ENCODE measurements at regions not wholly inside any gene's neighbourhood (a gene's known extent, or its start where the extent isn't known, plus 50 kb on each side); places are given as distances from the start of the nearest gene placed in this dataset.
A peak's percentile ranks its signal among the peaks of the same experiment; 100 is the strongest.

DNA sequence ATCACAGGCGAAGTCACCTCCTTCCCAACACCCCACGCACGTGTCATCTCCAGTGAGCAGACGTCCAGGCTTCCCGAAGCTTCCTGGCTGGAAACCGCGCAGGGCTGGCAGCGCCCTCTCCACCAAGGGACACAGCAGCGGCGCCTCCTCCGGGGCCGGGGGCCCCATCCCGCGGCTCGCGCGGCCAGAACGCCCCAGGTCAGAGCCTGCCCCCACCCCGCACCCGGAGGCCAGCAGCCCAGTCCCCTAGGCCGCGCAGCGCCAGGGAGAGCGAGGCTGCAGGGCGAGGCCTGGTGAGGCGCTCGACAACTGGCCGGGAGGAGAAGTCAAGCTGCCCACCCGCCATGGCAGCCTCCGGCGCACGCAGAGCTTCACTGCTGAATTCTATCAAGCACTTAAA is 247.0 kb downstream of the SEMA3D start:
- Histone ChIP-seq H3K36me3 (ENCODE audit: insufficient read depth, low read length) (no peaks in the 10 kb centered on the region), H4K20me1 (ENCODE audit: insufficient read depth, low read length) (no peaks in the 10 kb centered on the region), H3K9me2 (ENCODE audit: insufficient read depth, low read length) (no peaks in the 10 kb centered on the region), H3K27ac (ENCODE audit: low read depth, low read length, poor library complexity, severe bottlenecking) (no peak overlapping the region), H3K4me2 (ENCODE audit: low read length) (no peak overlapping the region), H3K4me3 (ENCODE audit: low read depth, low read length, poor library complexity, severe bottlenecking) (peak overlapping the region; percentile 41), H3K79me2 (ENCODE audit: insufficient read depth, low read depth, low read length) (no peaks in the 10 kb centered on the region), H3K9me3 (ENCODE audit: low read length) (no peaks in the 10 kb centered on the region), H2AFZ (ENCODE audit: low read length) (no peak overlapping the region), H3K4me1 (ENCODE audit: insufficient read depth, low read length, poor library complexity, severe bottlenecking) (no peaks in the 10 kb centered on the region)
- intact Hi-C loops (cut with micrococcal nuclease; ENCODE audit: unreplicated experiment) = no loop called here
- DNase-seq (ENCODE audit: low spot score) = no peak
- CTCF ChIA-PET (ENCODE audit: unreplicated experiment) = no interaction called here
- TF ChIP-seq EZH2phosphoT487 (IDR thresholded peaks at IDR 0.05; ENCODE audit: borderline replicate concordance, low read depth, low read length) = no peak
- TF ChIP-seq, protein P1, sequence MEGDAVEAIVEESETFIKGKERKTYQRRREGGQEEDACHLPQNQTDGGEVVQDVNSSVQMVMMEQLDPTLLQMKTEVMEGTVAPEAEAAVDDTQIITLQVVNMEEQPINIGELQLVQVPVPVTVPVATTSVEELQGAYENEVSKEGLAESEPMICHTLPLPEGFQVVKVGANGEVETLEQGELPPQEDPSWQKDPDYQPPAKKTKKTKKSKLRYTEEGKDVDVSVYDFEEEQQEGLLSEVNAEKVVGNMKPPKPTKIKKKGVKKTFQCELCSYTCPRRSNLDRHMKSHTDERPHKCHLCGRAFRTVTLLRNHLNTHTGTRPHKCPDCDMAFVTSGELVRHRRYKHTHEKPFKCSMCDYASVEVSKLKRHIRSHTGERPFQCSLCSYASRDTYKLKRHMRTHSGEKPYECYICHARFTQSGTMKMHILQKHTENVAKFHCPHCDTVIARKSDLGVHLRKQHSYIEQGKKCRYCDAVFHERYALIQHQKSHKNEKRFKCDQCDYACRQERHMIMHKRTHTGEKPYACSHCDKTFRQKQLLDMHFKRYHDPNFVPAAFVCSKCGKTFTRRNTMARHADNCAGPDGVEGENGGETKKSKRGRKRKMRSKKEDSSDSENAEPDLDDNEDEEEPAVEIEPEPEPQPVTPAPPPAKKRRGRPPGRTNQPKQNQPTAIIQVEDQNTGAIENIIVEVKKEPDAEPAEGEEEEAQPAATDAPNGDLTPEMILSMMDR (conservative IDR thresholded peaks at IDR 0.05; ENCODE audit: low read length) = no peak
- BruUV-seq (replicated peaks) = no TSS peak
- POLR2A ChIA-PET = interaction anchor here (0.5 kb wide), 1 partner anchor 237 kb away, joined by 3 read pairs; no protein-coding TSS in a partner anchor

DNA sequence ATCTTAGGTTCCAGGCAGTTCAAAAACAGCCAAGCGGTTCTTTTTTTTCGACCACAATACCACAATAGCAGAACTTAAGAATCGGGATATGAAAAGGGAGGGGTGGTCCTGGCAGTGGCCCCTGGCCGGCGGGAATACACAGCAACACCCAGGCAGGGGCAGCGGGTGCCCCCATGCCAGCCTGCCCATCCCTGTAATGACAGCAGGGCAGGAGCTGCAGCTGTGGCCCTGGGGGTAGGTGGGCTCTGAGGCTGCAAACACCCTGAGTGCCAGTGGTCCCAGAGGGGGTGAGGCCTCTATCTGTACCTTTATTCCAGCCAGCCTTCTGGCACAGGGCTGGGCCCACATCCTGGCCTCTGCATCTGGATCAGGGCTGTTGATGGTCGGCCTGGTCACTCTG is 247.4 kb downstream of the SEMA3D start:
- no peak overlapping the region for H3K27ac ChIP-seq (ENCODE audit: low read depth, low read length, poor library complexity, severe bottlenecking)
- intact Hi-C loops (cut with micrococcal nuclease; ENCODE audit: unreplicated experiment) = no loop called here
- H3K9me2 ChIP-seq (ENCODE audit: insufficient read depth, low read length) = no peaks in the 10 kb centered on the region
- CTCF ChIA-PET (ENCODE audit: unreplicated experiment) = no interaction called here
- H3K79me2 ChIP-seq (ENCODE audit: insufficient read depth, low read depth, low read length) = no peaks in the 10 kb centered on the region
- no peak overlapping the region for H2AFZ ChIP-seq (ENCODE audit: low read length)
- no peaks in the 10 kb centered on the region for H3K4me1 ChIP-seq (ENCODE audit: insufficient read depth, low read length, poor library complexity, severe bottlenecking)
- H3K9me3 ChIP-seq (ENCODE audit: low read length) = no peaks in the 10 kb centered on the region
- no peaks in the 10 kb centered on the region for H4K20me1 ChIP-seq (ENCODE audit: insufficient read depth, low read length)
- no TSS peak for BruUV-seq (replicated peaks)
- POLR2A ChIA-PET = interaction anchor here (0.5 kb wide), 1 partner anchor 236 kb away, joined by 3 read pairs; no protein-coding TSS in a partner anchor
- H3K4me3 ChIP-seq (ENCODE audit: low read depth, low read length, poor library complexity, severe bottlenecking) = peak overlapping the region; percentile 41
- TF ChIP-seq, protein P1 (conservative IDR thresholded peaks at IDR 0.05; ENCODE audit: low read length) = no peak
- no peak for TF ChIP-seq EZH2phosphoT487 (IDR thresholded peaks at IDR 0.05; ENCODE audit: borderline replicate concordance, low read depth, low read length)
- no peaks in the 10 kb centered on the region for H3K36me3 ChIP-seq (ENCODE audit: insufficient read depth, low read length)
- no peak overlapping the region for H3K4me2 ChIP-seq (ENCODE audit: low read length)
- no peak for DNase-seq (ENCODE audit: low spot score)

DNA sequence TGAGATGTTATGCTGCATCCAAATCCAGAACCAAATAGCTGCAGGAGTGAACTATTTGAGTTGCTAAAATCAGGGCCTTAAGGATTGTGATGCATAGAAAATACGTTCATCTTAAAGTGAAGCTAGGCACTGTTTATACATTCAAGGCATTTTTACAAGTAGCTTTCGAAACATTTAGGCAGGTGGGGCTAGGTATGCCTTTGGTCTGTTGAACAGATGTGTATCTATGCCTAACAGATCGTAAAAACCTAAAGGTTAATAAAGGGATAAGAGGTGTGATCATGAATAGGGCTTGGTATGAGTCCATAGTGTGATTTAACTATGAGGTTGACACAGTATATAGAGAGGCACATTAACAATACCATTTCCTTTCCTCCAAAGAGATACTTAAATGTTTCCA is 262.5 kb downstream of the SEMA3D start:
- no peak overlapping the region for H3K4me3 ChIP-seq (ENCODE audit: low read depth, low read length, poor library complexity, severe bottlenecking)
- H4K20me1 ChIP-seq (ENCODE audit: insufficient read depth, low read length) = no peaks in the 10 kb centered on the region
- intact Hi-C loops (cut with micrococcal nuclease; ENCODE audit: unreplicated experiment) = no loop called here
- no peak for DNase-seq (ENCODE audit: low spot score)
- no peak overlapping the region for H3K27ac ChIP-seq (ENCODE audit: low read depth, low read length, poor library complexity, severe bottlenecking)
- ChIA-PET CTCF (ENCODE audit: unreplicated experiment) (no interaction called here), POLR2A (no interaction called here)
- no peak for TF ChIP-seq EZH2phosphoT487 (IDR thresholded peaks at IDR 0.05; ENCODE audit: borderline replicate concordance, low read depth, low read length)
- TF ChIP-seq, protein P1 (conservative IDR thresholded peaks at IDR 0.05; ENCODE audit: low read length) = no peak
- no peak overlapping the region for H3K4me2 ChIP-seq (ENCODE audit: low read length)
- no peaks in the 10 kb centered on the region for H3K9me2 ChIP-seq (ENCODE audit: insufficient read depth, low read length)
- no peaks in the 10 kb centered on the region for H3K4me1 ChIP-seq (ENCODE audit: insufficient read depth, low read length, poor library complexity, severe bottlenecking)
- H2AFZ ChIP-seq (ENCODE audit: low read length) = no peak overlapping the region
- no peaks in the 10 kb centered on the region for H3K36me3 ChIP-seq (ENCODE audit: insufficient read depth, low read length)
- BruUV-seq (replicated peaks) = no TSS peak
- H3K9me3 ChIP-seq (ENCODE audit: low read length) = no peaks in the 10 kb centered on the region
- no peaks in the 10 kb centered on the region for H3K79me2 ChIP-seq (ENCODE audit: insufficient read depth, low read depth, low read length)
